ENCODE measurements at regions not wholly inside any gene's neighbourhood (a gene's known extent, or its start where the extent isn't known, plus 50 kb on each side); places are given as distances from the start of the nearest gene placed in this dataset.

- no peak for DNase-seq
Measured at GRCh38 chr5:135217669-135218485, 181.2 kb downstream of the MACROH2A1 start.

GRCh38 chr5:135216471-135217343 is 182.3 kb downstream of the MACROH2A1 start:
- no peak for DNase-seq

GRCh38 chr5:135215617-135216470 is 181.8 kb upstream of the PITX1 start:
- DNase-seq = no peak

- DNase-seq = no peak
Measured at GRCh38 chr5:135214897-135215616, 181.0 kb upstream of the PITX1 start.

GRCh38 chr5:135213466-135214239 is 179.6 kb upstream of the PITX1 start:
- DNase-seq = no peak

- no peak for DNase-seq
Measured at GRCh38 chr5:135213027-135213386, 179.0 kb upstream of the PITX1 start.

- no peak for DNase-seq
Measured at GRCh38 chr5:135212361-135213026, 178.5 kb upstream of the PITX1 start.

GRCh38 chr5:135211791-135212190 is 177.8 kb upstream of the PITX1 start:
- no peak for DNase-seq

GRCh38 chr5:135211083-135211790 is 177.2 kb upstream of the PITX1 start:
- DNase-seq = no peak

- DNase-seq = no peak
Measured at GRCh38 chr5:135210286-135211055, 176.4 kb upstream of the PITX1 start.

GRCh38 chr5:135208903-135209721 is 175.1 kb upstream of the PITX1 start:
- DNase-seq = no peak

- DNase-seq = no peak
Measured at GRCh38 chr5:135208555-135208902, 174.5 kb upstream of the PITX1 start.

GRCh38 chr5:135207866-135208265 is 173.8 kb upstream of the PITX1 start:
- DNase-seq = no peak

GRCh38 chr5:135206862-135207261 is 172.8 kb upstream of the PITX1 start:
- DNase-seq = no peak

GRCh38 chr5:135205632-135206349 is 171.8 kb upstream of the PITX1 start:
- no peak for DNase-seq

GRCh38 chr5:135204151-135204600 is 170.1 kb upstream of the PITX1 start:
- no peak for DNase-seq

GRCh38 chr5:135203593-135204036 is 169.6 kb upstream of the PITX1 start:
- no peak for DNase-seq

- no peak for DNase-seq
Measured at GRCh38 chr5:135203019-135203418, 169.0 kb upstream of the PITX1 start.
